DOHH2 (cell line): ENCODE measurements at regions not wholly inside any gene's neighbourhood (a gene's known extent, or its start where the extent isn't known, plus 50 kb on each side); places are given as distances from the start of the nearest gene placed in this dataset.

Experiments
- CTCF ChIP-seq: fragments of 200-600 bp; sonication (generic); IDR thresholded peaks from one replicate; pipeline ENCODE4 v1.5.1; 2014; ENCODE audit warnings: antibody characterized with exemption, mild to moderate bottlenecking, low read depth, low read length; ENCODE audit not compliant: poor library complexity, severe bottlenecking
- EZH2phosphoT487 ChIP-seq: fragments of 200-600 bp; sonication (generic); IDR thresholded peaks from 2 replicates; pipeline ENCODE4 v1.6.1; 2017; ENCODE audit warnings: borderline replicate concordance, mild to moderate bottlenecking, antibody characterized with exemption, low read length, moderate library complexity, mixed read lengths

- TF ChIP-seq CTCF (no peak), EZH2phosphoT487 (no peak)
These were observed 489.3 kb upstream of the CHST9 start for GRCh38 chr18:27674411-27674810.
